HG02759 (cell line): ENCODE measurements at regions not wholly inside any gene's neighbourhood (a gene's known extent, or its start where the extent isn't known, plus 50 kb on each side); places are given as distances from the start of the nearest gene placed in this dataset.
A peak's percentile ranks its signal among the peaks of the same experiment; 100 is the strongest.

Source experiments
- ATAC-seq: cut with Tn5 transposase; IDR thresholded peaks from one replicate; pipeline ENCODE4 v1.9.1; 2021; ENCODE audit warnings: mild to moderate bottlenecking, moderate library complexity; ENCODE audit not compliant: unreplicated experiment

DNA sequence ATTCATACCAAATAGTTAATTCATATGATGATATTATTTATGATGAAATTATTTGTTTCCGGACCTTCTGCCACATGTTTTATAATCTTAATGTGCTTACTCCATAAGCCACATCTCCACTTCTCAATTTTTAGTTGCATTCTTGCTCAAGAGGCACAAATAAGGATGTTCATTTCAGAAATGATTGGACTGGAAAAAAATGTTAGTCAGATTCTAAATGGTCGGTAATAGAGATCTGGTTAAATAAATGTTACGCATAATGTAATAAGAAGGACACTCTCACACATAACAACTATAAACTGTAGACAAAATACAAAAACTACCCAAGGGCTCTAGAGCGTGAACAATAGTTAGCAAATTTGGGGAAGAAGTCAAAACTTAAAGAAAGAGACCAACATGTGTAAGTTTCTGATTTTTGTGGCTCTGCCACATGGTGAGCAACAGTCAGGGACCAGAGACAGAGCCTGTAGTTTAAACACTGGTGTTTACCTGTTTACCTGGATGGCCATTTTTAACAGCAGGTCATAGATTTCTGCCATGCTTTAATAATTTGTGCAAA is 554.3 kb upstream of the CLINT1 start:
- ATAC-seq: no peak

DNA sequence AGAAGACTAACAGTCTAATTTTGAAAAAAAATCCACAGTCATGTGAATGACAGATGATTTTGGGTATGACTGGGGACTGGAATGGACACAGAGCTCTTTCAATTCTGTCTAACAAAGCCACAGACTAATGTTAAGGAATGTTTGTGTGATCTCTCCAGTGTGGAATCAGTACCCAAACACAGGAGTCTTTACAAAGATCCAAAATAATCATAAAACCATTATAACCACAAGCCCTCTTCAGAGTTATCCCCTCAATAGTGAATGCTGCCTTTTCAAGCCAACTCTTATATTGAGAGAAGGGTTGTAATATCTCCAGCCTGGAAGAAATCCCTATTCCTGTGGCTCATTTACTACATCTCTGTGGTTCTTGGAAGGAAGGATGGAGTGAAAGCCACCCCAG is 552.0 kb upstream of the CLINT1 start:
- no peak for ATAC-seq

DNA sequence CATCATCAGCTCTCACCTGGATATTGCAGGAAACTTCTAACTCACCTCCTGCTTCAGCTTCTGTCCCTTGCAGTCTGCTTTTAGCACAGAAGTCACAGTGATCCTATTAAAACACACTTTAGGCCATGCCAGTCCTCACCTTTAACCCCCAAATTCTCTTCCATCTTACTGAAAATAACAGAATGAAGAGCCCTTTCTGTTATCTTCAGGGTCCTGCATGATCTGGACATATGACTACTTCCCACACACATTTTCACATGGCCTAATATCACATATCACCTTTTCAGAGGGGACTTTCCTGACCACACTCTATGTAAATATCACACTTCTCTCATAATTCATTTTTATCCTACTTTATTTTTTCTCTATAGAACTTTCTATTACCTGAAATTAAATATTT is 550.6 kb upstream of the CLINT1 start:
- ATAC-seq: peak; percentile 73

DNA sequence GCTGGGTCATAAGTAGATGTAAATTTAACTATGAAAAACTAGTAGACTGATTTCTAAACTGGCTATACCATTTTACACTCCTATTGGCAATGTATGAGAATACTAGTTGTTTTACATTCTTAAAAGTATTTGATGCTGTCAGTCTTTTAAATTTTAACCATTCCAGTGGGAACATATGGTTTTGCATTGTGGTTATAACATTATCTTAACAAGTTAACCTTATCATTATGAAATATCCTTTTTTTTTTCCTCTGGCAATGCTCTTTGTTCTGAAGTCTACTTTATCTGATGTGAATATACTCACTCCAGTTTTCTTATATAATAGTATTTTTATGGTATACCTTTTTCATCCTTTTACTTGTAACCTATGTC is 548.9 kb upstream of the CLINT1 start:
- no peak for ATAC-seq

DNA sequence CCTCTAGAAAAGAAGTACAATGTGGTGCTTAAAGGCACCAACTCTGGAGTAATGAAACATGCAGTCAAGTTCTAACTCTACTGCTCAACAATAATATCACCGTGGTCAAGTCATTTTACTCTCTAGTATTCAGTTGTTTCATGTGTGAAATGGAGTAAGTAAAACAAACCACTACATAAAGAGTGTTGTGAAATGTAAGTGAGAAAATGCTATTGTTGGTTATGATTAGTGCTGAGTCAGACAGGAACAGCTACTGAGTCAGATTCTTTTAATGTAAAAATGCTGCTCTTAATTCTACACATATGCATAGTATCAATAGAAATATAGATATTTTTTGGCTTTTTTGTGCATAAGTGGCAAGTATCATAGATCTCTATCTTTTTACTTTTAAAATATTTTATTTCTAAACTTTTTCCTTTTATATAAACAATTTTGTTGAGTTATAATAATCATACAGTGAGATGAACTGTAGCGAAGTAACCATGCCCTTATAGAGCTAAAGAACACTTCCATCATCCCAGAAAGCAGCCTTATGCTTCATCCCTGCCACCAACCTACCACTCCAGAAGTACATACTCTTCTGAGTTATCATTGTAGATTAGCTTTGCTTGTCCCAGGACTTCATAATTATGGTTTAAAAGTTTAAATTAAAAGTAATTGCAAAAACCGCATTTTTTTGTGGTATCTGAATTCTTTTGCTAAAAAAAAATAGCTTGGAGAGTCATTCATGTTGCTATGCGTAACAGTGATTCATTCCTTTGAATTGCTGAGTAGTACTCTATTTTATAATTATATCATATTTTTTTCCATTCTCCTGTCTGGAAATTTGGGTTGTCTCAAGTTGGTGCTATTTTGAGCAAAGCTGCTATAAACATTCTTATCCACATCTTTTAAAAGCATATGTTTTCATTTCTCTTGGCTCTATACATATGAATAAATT is 548.2 kb upstream of the CLINT1 start:
- peak; percentile 40 for ATAC-seq

DNA sequence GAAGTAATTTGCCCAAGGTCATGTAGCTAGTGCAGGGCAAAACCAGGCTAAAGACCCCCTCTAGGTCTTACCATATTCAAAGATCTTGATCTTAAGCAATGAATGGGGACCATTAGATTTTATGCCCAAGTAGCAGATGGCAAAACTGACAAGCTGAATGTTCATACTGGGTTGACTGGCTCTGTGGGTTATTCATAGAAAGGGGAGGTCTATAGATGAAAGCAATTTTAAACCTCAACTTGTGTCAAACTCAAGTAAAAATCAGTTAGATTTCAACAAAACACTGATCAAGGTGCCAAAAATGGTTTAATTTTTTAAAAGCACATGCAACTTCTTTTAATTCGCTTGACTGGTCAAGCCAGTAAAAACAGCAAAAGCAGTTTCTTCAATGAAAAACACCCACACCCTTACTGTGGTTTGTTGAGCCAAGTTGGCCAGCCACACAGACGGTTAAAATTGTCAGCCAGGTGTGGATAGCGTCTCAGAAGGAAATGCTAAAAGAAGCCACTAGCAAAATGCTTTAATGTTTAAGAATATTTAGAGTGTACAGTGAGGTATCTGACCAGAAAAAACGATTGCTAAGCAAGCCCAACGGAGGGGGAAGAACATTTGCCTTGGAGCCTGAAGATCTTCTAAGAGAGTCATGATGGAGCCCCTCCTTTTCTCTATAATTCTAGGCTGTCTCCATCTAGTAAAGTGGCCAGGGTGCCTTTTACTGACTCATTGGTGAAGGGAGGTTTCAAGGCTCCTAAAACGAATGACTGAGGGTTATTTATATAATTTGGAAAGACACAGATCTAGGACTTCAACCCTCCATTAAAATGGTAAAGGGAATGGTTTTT is 539.6 kb upstream of the CLINT1 start:
- ATAC-seq: peak; percentile 94

DNA sequence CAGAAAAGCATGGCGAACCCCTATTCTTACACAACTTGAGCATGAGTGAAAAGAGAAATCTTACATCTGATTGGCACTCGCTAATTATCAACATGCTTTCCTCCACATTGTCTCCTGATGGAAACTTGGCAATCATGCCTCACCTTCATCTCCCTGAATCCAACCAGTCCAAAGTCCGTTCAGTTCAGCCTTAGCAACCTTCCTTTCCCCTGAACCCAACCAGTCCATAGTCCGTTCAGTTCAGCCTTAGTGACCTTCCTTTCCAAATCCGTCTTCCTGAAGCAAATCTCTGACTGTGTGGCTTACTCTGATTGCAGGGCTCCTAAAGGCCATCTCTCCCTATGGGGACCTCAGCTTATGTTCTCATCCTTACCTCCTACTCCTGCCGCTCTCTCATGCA is 538.3 kb upstream of the CLINT1 start:
- no peak for ATAC-seq

DNA sequence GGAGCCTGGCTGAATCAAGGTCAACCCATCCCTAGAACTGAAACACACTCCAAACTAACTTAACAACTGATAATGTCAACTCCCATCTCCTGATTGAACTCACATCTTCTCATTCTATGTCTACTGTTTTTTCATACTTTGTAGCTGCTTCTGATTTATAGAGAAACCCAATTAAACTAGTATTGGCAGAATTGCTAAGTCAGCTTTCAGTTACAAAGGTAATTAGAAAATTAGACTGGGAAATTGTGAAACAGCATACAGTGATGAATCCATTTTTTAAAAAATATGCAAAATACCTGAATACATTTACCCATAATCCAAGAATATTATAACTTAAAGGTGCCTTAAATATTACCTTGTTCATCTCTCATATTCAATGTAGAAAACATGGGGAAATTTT is 535.2 kb upstream of the CLINT1 start:
- no peak for ATAC-seq

DNA sequence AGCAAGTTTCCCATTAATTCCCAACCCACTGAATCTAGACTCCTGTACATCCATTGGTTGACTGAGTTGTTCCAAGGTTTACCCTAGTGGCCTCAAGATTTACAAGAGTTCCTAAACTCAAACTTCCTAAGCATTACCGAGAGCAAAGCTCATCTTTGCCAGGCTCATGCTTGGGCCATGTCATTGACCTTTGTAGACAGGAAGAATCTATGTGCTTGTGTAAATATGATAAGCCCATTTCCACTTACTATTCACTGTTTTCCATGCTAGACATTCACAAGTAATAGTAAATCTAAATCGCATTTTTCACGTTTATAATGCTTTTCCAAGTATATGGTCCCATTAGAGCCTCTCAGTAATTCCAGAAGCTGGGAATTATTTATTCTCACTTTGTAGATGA is 534.5 kb upstream of the CLINT1 start:
- ATAC-seq: no peak

DNA sequence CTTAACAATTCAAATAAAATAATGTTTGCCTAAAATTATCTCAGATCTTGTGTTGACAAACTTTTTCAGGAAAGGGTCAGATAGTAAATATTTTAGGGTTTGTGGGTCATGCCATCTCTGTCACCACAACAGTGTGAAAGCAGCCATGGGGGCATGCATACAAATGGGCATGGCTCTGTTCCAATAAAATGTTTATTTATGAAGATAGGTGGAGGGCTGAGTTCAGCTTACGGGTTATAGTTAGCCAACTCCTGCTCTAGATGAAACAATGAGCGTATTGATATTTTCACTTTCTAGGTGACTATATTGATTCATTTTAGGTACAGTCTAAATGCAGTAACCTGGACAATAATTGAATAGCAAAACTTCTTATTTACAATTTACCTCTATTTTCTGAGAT is 533.8 kb upstream of the CLINT1 start:
- no peak for ATAC-seq

DNA sequence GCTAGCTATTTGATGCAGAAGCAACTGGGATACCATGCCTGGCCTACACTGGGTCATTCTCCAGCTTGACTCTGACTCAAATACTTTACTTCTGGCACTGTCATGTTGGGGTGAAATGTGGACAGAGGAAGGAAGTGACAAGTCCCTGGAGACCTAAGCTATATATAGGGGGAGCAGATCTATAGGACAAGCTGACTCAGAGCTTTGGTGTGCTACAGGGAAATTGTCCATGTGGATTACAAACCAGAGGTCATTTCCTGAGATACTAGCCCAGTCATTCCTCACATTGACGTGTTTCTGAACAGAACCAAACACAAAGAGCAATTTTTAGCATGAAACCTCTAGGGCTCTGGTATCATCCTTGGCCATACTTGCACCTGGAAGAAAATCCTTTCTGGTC is 531.6 kb upstream of the CLINT1 start:
- ATAC-seq: peak; percentile 82

DNA sequence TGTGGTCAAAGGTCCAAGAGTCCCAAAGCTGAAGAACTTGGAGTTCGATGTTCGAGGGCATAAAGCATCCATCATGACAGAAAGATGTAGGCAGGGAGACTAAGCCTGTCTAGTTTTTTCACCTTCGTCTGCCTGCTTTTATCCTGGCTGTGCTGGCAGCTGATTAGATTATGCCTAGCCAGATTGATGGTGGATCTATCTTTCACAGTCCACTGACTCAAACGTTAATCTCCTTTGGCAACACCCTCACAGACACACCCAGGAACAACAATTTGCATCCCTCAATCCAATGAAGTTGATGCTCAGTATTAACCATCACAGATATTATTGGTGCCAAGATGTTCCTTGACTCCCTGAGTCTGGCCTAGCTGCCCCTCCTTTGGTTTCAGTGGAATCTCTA is 530.8 kb upstream of the CLINT1 start:
- ATAC-seq: no peak

DNA sequence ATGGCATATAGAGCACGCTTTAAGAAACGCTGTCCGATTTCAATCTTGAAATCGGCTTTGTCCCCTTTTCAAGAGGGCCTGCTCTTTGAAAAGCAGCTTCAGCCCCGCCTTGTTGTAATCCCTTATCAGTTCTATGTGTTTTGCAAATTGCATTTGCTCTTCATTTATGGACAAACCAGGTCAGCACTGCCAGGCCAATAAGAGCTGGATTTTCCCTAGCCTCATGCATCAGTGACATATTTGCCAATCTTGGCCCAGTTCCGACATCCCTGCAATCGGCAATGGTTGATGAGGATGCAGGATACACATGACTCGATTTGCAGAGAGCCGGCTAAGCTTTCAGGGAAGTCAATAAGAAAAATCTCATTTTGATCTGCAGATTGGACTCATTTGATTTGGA is 529.1 kb upstream of the CLINT1 start:
- no peak for ATAC-seq

DNA sequence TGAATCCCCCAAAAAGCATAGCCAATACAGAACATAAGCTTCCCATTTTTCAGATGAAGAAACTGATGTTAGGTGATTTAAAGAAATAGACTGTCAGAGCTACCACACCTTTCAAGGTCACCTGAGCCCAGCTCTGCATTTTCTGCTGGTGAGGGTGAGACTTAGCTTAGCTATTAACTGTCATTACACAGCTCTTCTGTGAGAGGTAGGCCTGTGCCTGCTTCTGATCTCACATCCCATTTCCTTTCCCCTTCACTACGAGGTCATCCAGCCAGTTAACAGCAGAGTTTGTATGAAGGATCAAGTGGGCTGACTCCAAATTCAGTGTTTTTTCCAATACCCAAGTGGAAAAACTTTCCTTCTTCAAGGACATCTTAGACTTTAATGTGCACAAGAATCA is 528.6 kb upstream of the CLINT1 start:
- no peak for ATAC-seq

DNA sequence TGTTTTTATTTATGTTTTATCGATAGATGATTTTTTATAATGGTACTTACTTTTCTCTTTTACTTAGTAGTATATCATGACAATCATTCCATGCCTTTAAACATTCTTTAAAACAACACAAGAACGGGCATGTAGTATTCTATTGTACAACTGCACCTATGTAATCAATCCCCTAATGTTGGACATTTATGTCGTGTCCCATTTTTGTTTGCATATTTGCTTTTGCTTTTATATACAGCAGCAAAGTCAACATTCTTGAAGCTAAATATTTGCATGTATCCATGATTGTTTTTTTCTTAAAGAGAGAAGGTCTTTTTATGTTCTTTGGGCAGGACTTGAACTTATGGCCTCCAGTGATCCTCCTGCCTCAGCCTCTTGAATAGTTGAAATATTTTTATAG is 527.0 kb upstream of the CLINT1 start:
- no peak for ATAC-seq

DNA sequence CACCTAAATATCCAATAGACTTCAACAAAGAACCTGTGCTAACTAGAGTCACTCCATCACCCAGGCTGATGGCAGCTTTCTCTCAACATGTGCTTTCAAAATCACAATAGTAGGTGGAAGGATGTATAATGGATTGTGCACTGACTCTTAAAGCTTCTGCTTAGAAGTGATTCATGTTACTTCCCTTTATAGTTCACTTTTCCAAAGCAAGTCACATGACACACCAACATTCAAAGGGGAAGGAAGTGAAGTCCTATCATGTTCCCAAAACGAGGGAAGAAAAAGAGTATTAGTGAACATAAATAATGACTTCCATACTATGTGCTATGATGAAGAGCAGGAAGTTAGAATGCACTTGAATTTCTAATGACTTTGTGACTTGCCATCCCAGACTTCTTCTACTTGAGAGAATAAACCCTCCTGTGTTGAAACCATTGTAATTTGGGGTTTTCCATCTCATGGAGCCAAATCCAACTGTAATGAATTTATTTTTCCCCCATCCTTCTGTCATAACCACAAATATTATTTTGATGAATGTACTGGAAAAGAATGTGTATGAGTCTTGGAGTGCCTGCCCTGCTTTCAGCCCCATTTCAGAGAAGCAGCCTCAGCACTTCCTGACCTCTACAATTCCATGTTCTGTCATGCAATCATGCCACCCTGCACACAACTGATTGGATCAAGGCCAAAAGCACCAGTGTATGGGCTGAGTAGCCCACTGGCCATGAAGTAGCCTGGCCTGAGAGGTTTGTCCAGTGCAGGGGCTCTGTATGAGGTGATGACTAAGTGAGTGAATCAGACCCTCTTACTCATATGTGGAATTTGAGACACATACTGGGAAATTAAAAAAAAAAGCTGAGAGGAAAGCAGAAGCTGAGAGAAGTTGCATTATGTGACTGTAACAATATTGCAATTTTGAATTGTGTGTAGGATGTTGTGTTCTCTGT is 525.9 kb upstream of the CLINT1 start:
- ATAC-seq: no peak

DNA sequence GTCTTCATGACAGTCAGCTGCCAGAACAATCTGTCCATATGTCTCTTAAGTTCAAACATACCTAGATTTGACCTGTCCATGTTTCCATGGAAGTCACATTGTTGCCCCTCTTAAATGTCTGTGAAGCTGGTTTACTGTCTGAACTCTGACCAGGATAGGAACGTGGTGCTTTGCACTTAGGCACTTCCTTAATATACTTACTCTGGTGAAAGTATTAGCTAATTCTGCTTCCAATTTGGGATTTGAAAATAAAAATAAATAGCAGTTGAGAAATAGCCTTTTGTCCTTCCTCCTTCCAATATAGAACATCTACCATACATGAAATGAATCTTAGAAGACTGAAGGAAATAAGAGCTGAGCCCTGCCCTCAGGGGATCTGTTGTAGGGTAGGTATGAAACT is 524.5 kb upstream of the CLINT1 start:
- ATAC-seq: no peak

DNA sequence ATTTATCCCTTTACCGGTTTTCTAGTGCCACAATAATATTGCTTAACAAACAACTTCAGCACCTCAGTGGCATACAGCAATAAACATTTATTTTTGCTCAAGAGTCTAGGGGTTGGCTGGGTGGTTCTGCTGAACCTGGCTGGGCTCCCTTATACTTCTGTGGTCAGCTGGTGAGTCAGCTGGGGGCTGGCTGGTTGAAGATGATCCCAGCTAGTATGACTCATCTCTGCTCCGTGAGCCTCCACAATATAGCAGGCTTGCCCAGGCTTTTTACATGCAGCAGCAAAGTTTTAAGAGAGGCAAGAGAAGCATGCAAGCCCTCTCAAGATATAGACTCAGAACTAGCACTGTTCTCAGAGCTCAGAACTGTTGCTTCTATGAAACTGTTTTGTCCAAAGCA is 523.5 kb upstream of the CLINT1 start:
- ATAC-seq: peak; percentile 100

DNA sequence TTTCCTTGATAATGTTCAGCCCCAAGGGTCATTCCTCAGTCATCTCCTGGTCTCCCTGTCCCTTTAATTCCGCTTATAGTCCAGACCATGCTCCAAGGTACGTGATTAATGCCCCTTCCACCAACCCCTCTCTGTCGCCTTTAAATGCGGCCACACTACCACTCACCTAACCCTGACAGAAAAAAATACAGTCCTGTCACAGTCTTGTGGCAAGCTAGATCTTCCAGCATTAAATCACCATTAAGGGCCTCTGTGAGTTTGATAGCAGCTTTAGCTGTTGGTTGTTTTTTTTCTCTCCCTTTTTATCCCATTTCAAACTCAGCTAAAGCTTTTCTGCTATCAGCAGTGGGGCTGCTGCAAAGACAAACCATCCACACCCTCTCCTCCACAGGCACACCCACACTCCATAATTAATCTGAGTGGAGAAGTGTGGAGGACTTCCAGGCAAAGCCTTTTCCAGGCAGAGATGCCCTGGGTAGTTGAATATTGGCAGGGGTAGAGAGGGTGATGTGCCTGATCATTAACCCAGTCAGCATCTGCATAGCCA is 522.7 kb upstream of the CLINT1 start:
- ATAC-seq: no peak

DNA sequence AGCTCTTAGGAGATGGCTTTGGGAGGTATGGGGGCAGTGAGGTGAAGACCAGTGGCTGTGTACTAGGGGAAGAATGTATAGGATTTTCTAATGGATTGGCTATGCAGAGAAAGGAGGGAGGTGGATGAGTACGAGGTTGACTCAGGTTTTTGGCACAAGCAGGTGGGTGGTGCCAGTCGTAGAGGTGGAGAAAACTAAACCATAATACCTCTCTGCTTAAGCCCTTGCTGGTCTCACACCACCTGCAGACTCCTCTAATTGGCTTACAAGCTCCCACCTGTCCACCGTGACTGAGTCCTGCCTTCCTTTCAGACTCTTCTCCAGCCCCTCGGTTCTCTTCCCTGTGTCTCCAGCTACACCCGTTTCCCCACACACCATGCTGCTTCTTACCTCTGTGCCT is 521.7 kb upstream of the CLINT1 start:
- no peak for ATAC-seq
